H1 (cell line): ENCODE measurements at regions not wholly inside any gene's neighbourhood (a gene's known extent, or its start where the extent isn't known, plus 50 kb on each side); places are given as distances from the start of the nearest gene placed in this dataset.

Source experiments
- CTCF ChIA-PET: fragments of 300-600 bp; sonication (Branson Sonifier 250); formaldehyde crosslinking; loops from one replicate; lab custom pipeline; 2021; ENCODE audit not compliant: partially characterized antibody; lab: Charles Lee
- POLR2A ChIA-PET: fragments of 300-600 bp; sonication (Branson Sonifier 250); formaldehyde crosslinking; loops from one replicate; lab custom pipeline; 2021; ENCODE audit warnings: inconsistent platforms; ENCODE audit not compliant: partially characterized antibody; lab: Charles Lee
- DNase-seq, 2 experiments: peaks; one replicate each; pipeline versions ENCODE4 v3.0.0 to v3.0.0-alpha.2; 2010 to 2022; ENCODE audit warnings: low spot score in 2 of 2, low read depth in 1 of 2, mixed read lengths in 1 of 2
- FAIRE-seq: peaks from 2 replicates; lab custom pipeline; 2011; peaks lifted over from hg19 to GRCh38; lab: Jason Lieb, UNC
- H2AFZ ChIP-seq: 2 replicates; pipeline ENCODE4 v1.8.1; 2012; ENCODE audit warnings: low read length, inconsistent platforms
- H2AK5ac ChIP-seq: 2 replicates; pipeline ENCODE4 v1.6.1; 2013; ENCODE audit warnings: low read depth, low read length
- H2BK120ac ChIP-seq: replicated peaks from 2 replicates; pipeline ENCODE3; 2013; ENCODE audit warnings: low read depth, low read length, inconsistent platforms
- H2BK12ac ChIP-seq: 2 replicates; pipeline ENCODE4 v1.6.1; 2013; ENCODE audit warnings: low read depth, low read length
- H2BK15ac ChIP-seq: 2 replicates; pipeline ENCODE4 v1.6.1; 2013; ENCODE audit warnings: low read length
- H2BK20ac ChIP-seq: 2 replicates; pipeline ENCODE4 v1.6.1; 2013; ENCODE audit warnings: low read length
- H2BK5ac ChIP-seq: 2 replicates; pipeline ENCODE4 v1.6.1; 2013; ENCODE audit warnings: low read depth, low read length
- H3K14ac ChIP-seq: 2 replicates; pipeline ENCODE4 v1.6.1; 2013; ENCODE audit warnings: inconsistent platforms; ENCODE audit not compliant: insufficient read length
- H3K18ac ChIP-seq: 2 replicates; pipeline ENCODE4 v1.6.1; 2013; ENCODE audit warnings: low read length; ENCODE audit errors: extremely low read depth
- H3K23ac ChIP-seq: 2 replicates; pipeline ENCODE4 v1.6.1; 2013; ENCODE audit warnings: inconsistent platforms; ENCODE audit not compliant: insufficient read length
- H3K23me2 ChIP-seq: 2 replicates; pipeline ENCODE4 v1.6.1; 2013; ENCODE audit warnings: low read depth, low read length
- H3K27ac ChIP-seq: 2 replicates; pipeline ENCODE4 v1.6.1; 2011; ENCODE audit warnings: low read depth, low read length, inconsistent platforms
- H3K27me3 ChIP-seq, 4 experiments: replicated peaks in 1 of 4; 1 replicate in 1 of 4; 2 replicates in 3 of 4; pipeline versions ENCODE4 v1.6.1 to v1.8.1; 2011 to 2013; ENCODE audit warnings: low read length in 3 of 4, mild to moderate bottlenecking in 3 of 4, inconsistent platforms in 2 of 4, mixed read lengths in 2 of 4, moderate library complexity in 1 of 4; ENCODE audit not compliant: control insufficient read depth in 3 of 4, insufficient read depth in 3 of 4; ENCODE audit errors: extremely low read depth in 1 of 4
- H3K36me3 ChIP-seq, 4 experiments: 2 replicates each; pipeline versions ENCODE4 v1.6.1 to v1.8.1; 2011 to 2013; ENCODE audit warnings: mild to moderate bottlenecking in 4 of 4, low read length in 3 of 4, moderate library complexity in 2 of 4, control low read depth in 1 of 4, inconsistent platforms in 1 of 4; ENCODE audit not compliant: insufficient read depth in 4 of 4, control insufficient read depth in 2 of 4
- H3K4ac ChIP-seq: replicated peaks from 2 replicates; pipeline ENCODE3; 2013; ENCODE audit warnings: low read length, low read depth, mixed read lengths, inconsistent platforms; ENCODE audit not compliant: insufficient read length
- H3K4me1 ChIP-seq, 4 experiments: replicated peaks in 1 of 4; 1 replicate in 1 of 4; 2 replicates in 3 of 4; pipeline versions ENCODE4 v1.6.1 to v1.8.1; 2011 to 2013; ENCODE audit warnings: low read length in 3 of 4, inconsistent platforms in 2 of 4, mixed read lengths in 1 of 4; ENCODE audit not compliant: insufficient read depth in 4 of 4, control insufficient read depth in 3 of 4
- H3K4me2 ChIP-seq, 2 experiments: 2 replicates each; pipeline versions ENCODE4 v1.6.1 to v1.8.1; 2011 to 2013; ENCODE audit warnings: low read depth in 2 of 2, low read length in 2 of 2, control low read depth in 1 of 2, inconsistent platforms in 1 of 2, mild to moderate bottlenecking in 1 of 2; ENCODE audit not compliant: insufficient read depth in 1 of 2
- H3K4me3 ChIP-seq, 4 experiments: fragments of 200-600, 300-600 bp in 1 of 4; sonication (generic), shearing (Covaris generic), sonication (Bioruptor Twin) in 1 of 4; 2 replicates each; pipeline versions ENCODE4 v1.5.1 to v1.8.1; 2011 to 2016; ENCODE audit warnings: low read length in 4 of 4, low read depth in 3 of 4, control low read depth in 2 of 4, inconsistent platforms in 2 of 4, mild to moderate bottlenecking in 2 of 4, mixed read lengths in 1 of 4, moderate library complexity in 1 of 4; ENCODE audit not compliant: insufficient read depth in 2 of 4; ENCODE audit errors: extremely low read depth in 1 of 4
- H3K56ac ChIP-seq: replicated peaks from 2 replicates; pipeline ENCODE3; 2013; ENCODE audit warnings: low read depth, mild to moderate bottlenecking, mixed read lengths, low read length, inconsistent platforms; ENCODE audit not compliant: insufficient read length
- H3K79me1 ChIP-seq: 2 replicates; pipeline ENCODE4 v1.6.1; 2013; ENCODE audit warnings: low read depth, low read length, control low read depth
- H3K79me2 ChIP-seq, 2 experiments: 2 replicates each; pipeline versions ENCODE4 v1.6.1 to v1.8.1; 2012 to 2013; ENCODE audit warnings: low read length in 2 of 2, mild to moderate bottlenecking in 2 of 2, inconsistent platforms in 1 of 2; ENCODE audit not compliant: insufficient read depth in 2 of 2, control insufficient read depth in 1 of 2
- H3K9ac ChIP-seq, 4 experiments: replicated peaks in 1 of 4; 1 replicate in 1 of 4; 2 replicates in 3 of 4; pipeline versions ENCODE4 v1.6.1 to v1.8.1; 2011 to 2013; ENCODE audit warnings: low read depth in 3 of 4, low read length in 3 of 4, control low read depth in 2 of 4, mild to moderate bottlenecking in 2 of 4, moderate library complexity in 2 of 4, inconsistent platforms in 1 of 4; ENCODE audit errors: extremely low read depth in 1 of 4
- H3K9me3 ChIP-seq, 2 experiments: 2 replicates each; pipeline versions ENCODE4 v1.6.1 to v1.8.1; 2012 to 2013; ENCODE audit warnings: mild to moderate bottlenecking in 2 of 2, moderate library complexity in 2 of 2, control low read depth in 1 of 2, inconsistent platforms in 1 of 2, low read depth in 1 of 2, low read length in 1 of 2, mixed read lengths in 1 of 2; ENCODE audit not compliant: insufficient read depth in 2 of 2
- H4K20me1 ChIP-seq, 2 experiments: replicated peaks in 1 of 2; 2 replicates each; pipeline versions ENCODE3 to v1.8.1; 2011 to 2013; ENCODE audit warnings: inconsistent platforms in 2 of 2, low read length in 2 of 2, mild to moderate bottlenecking in 1 of 2; ENCODE audit not compliant: insufficient read depth in 2 of 2, control insufficient read depth in 1 of 2
- H4K5ac ChIP-seq: 2 replicates; pipeline ENCODE4 v1.6.1; 2013; ENCODE audit warnings: low read length, low read depth, mixed read lengths, inconsistent platforms; ENCODE audit not compliant: insufficient read length
- H4K8ac ChIP-seq: 2 replicates; pipeline ENCODE4 v1.8.0; 2013; ENCODE audit warnings: mild to moderate bottlenecking, moderate library complexity, low read length, inconsistent platforms; ENCODE audit not compliant: insufficient read depth; ENCODE audit errors: extremely low read depth
- H4K91ac ChIP-seq: replicated peaks from 2 replicates; pipeline ENCODE3; 2013; ENCODE audit warnings: low read length, mixed read lengths, inconsistent platforms; ENCODE audit not compliant: insufficient read length
- BACH1 ChIP-seq: IDR thresholded peaks from 2 replicates; pipeline ENCODE4 v1.6.1; 2012; ENCODE audit warnings: low read length, improper control_type of control experiment
- BCL11A ChIP-seq, 2 experiments: IDR thresholded peaks; one replicate each; pipeline ENCODE4 v1.6.1; 2011; ENCODE audit warnings: low read depth in 2 of 2, low read length in 2 of 2, mild to moderate bottlenecking in 2 of 2
- CEBPB ChIP-seq: IDR thresholded peaks from 2 replicates; pipeline ENCODE4 v1.6.1; 2012; ENCODE audit warnings: low read depth, low read length
- EP300 ChIP-seq, 2 experiments: IDR thresholded peaks; 1 replicate in 1 of 2; 2 replicates in 1 of 2; pipeline ENCODE4 v1.6.1; 2011 to 2012; ENCODE audit warnings: low read depth in 2 of 2, low read length in 2 of 2, mild to moderate bottlenecking in 2 of 2, borderline replicate concordance in 1 of 2, inconsistent platforms in 1 of 2, moderate library complexity in 1 of 2
- EZH2 ChIP-seq: fragments of 200-600 bp; sonication (generic); IDR thresholded peaks from 2 replicates; pipeline ENCODE4 v1.7.1; 2012; ENCODE audit warnings: low read depth, mild to moderate bottlenecking, moderate library complexity, low read length, inconsistent platforms; ENCODE audit not compliant: severe bottlenecking
- FOSL1 ChIP-seq: IDR thresholded peaks from 2 replicates; pipeline ENCODE4 v1.6.1; 2011; ENCODE audit warnings: mild to moderate bottlenecking, low read depth, low read length, moderate library complexity; ENCODE audit not compliant: insufficient read depth
- GABPA ChIP-seq: IDR thresholded peaks from 2 replicates; pipeline ENCODE4 v1.6.1; 2011; ENCODE audit warnings: mild to moderate bottlenecking, low read length, moderate library complexity, borderline replicate concordance; ENCODE audit not compliant: insufficient read depth
- KDM4A ChIP-seq: IDR thresholded peaks from one replicate; pipeline ENCODE4 v1.7.1; 2012; ENCODE audit warnings: low read depth, mild to moderate bottlenecking, moderate library complexity, low read length, inconsistent platforms; ENCODE audit not compliant: severe bottlenecking
- KDM5A ChIP-seq: fragments of 200-600 bp; IDR thresholded peaks from 2 replicates; pipeline ENCODE4 v1.7.1; 2012; ENCODE audit warnings: mild to moderate bottlenecking, low read length, inconsistent platforms, mixed read lengths
- MAFK ChIP-seq: IDR thresholded peaks from 2 replicates; pipeline ENCODE4 v1.6.1; 2012; ENCODE audit warnings: low read depth, mild to moderate bottlenecking, improper control_type of control experiment, low read length
- RAD21 ChIP-seq, 2 experiments: IDR thresholded peaks in 1 of 2; conservative IDR thresholded peaks in 1 of 2; 2 replicates each; pipeline ENCODE4 v1.6.1; 2011; ENCODE audit warnings: low read depth in 2 of 2, low read length in 2 of 2, improper control_type of control experiment in 1 of 2, inconsistent platforms in 1 of 2, mild to moderate bottlenecking in 1 of 2, moderate library complexity in 1 of 2
- RFX5 ChIP-seq: IDR thresholded peaks from 2 replicates; pipeline ENCODE4 v1.6.1; 2011; ENCODE audit warnings: low read depth, low read length, improper control_type of control experiment, borderline replicate concordance
- SIX5 ChIP-seq: IDR thresholded peaks from 2 replicates; pipeline ENCODE4 v1.6.1; 2011; ENCODE audit warnings: mild to moderate bottlenecking, low read depth, low read length
- SP4 ChIP-seq: IDR thresholded peaks from 2 replicates; pipeline ENCODE4 v1.6.1; 2012; ENCODE audit warnings: low read length, inconsistent platforms
- WGBS, 2 experiments: shearing (Covaris generic) in 1 of 2; methylation state at CpG; one replicate each; pipeline versions ENCODE4 v1.1.6 to v1.1.7; 2013 to 2015; ENCODE audit warnings: low lambda C conversion rate in 2 of 2, mixed read lengths in 2 of 2, inconsistent platforms in 1 of 2, low coverage in 1 of 2, missing lambda C conversion rate in 1 of 2; ENCODE audit not compliant: insufficient replicate concordance in 2 of 2, insufficient coverage in 1 of 2, insufficient read length in 1 of 2; ENCODE audit errors: extremely low coverage in 1 of 2, missing lambda C conversion rate in 1 of 2; 5-methylcytosine and 5-hydroxymethylcytosine counted together

DNA sequence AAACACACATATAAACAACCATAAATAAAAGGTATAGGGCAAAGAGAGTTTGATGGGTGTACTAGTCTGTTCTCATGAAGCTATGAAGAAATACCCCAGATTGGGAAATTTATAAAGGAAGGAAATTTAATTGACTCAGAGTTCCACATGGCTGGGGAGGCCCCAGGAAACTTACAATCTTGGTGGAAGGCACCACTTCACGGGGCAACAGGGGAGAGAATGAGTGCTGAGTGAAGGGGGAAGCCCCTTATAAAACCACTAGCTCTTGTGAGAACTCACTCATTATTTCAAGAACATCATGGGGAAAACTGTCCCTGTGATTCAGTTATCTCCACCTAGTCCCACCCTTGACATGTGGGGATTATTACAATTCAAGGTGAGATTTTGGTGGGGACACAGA is 385.9 kb upstream of the ANO5 start:
- H3K36me3 ChIP-seq: no peaks in the 10 kb centered on the region
- no peak overlapping the region for H3K14ac ChIP-seq
- H3K23ac ChIP-seq: no peak overlapping the region
- H3K4me2 ChIP-seq: no peak overlapping the region
- no peak overlapping the region for H2AK5ac ChIP-seq
- no peak overlapping the region for H2BK15ac ChIP-seq
- no peaks in the 10 kb centered on the region for H3K79me1 ChIP-seq
- H3K27me3 ChIP-seq: no peaks in the 10 kb centered on the region
- DNase-seq (no peak), FAIRE-seq (no peak)
- no peak overlapping the region for H4K91ac ChIP-seq
- H3K9me3 ChIP-seq: peaks cover 0 to 11% of the 10 kb centered on the region in 2 experiments; a peak in 1 of 4 replicates
- H3K56ac ChIP-seq: no peak overlapping the region
- H4K5ac ChIP-seq: no peak overlapping the region
- H2BK5ac ChIP-seq: no peak overlapping the region
- H3K18ac ChIP-seq: no peak overlapping the region
- WGBS, 2 experiments: 94% methylated on average over 1 of the region's 1 CpG; no CpG with 5 or more reads in 1 of the 2 experiments
- POLR2A ChIA-PET: no interaction called here
- H2BK120ac ChIP-seq: no peak overlapping the region
- H3K4me1 ChIP-seq: no peaks in the 10 kb centered on the region
- H3K9ac ChIP-seq: no peak overlapping the region
- H3K79me2 ChIP-seq: no peaks in the 10 kb centered on the region
- no peak overlapping the region for H2BK20ac ChIP-seq
- H3K23me2 ChIP-seq: no peaks in the 10 kb centered on the region
- no peaks in the 10 kb centered on the region for H4K20me1 ChIP-seq
- no peak overlapping the region for H2AFZ ChIP-seq
- no peak overlapping the region for H4K8ac ChIP-seq
- no peak overlapping the region for H3K27ac ChIP-seq
- CTCF ChIA-PET: no interaction called here
- H3K4me3 ChIP-seq: no peak overlapping the region
- H3K4ac ChIP-seq: no peak overlapping the region
- H2BK12ac ChIP-seq: no peak overlapping the region
- TF ChIP-seq KDM4A (no peak), GABPA (no peak), CEBPB (no peak), FOSL1 (no peak), KDM5A (no peak), BCL11A (IDR thresholded peaks at IDR 0.05; ENCODE audit: low read depth in 2 of 2, low read length in 2 of 2) (no peak), BACH1 (no peak), MAFK (no peak), SIX5 (no peak), EP300 (IDR thresholded peaks at IDR 0.05; ENCODE audit: borderline replicate concordance in 1 of 2, low read depth in 2 of 2, low read length in 2 of 2) (no peak), RFX5 (no peak), EZH2 (no peak), RAD21 (IDR thresholded peaks at IDR 0.05 in 1 of 2, conservative IDR thresholded peaks at IDR 0.05 in 1 of 2; ENCODE audit: low read depth in 2 of 2, low read length in 2 of 2) (no peak), SP4 (no peak)
